ENCODE measurements at regions not wholly inside any gene's neighbourhood (a gene's known extent, or its start where the extent isn't known, plus 50 kb on each side); places are given as distances from the start of the nearest gene placed in this dataset.
"Not testable (repeated sequence)": the region's sequence is repeated elsewhere in the genome, so short reads cannot be mapped to it uniquely, and the experiment has no call there.

GRCh38 chr2:238763471-238763995, 84.4 kb upstream of the TWIST2 start:
- no peak for DNase-seq

GRCh38 chr2:238765590-238765989, 82.3 kb upstream of the TWIST2 start:
- DNase-seq, result no peak

- DNase-seq, result no peak
These were observed 76.7 kb upstream of the TWIST2 start for GRCh38 chr2:238771218-238771617.

- no peak for DNase-seq
These were observed 76.2 kb upstream of the TWIST2 start for GRCh38 chr2:238771639-238772038.

- no peak for DNase-seq
These were observed 75.1 kb upstream of the TWIST2 start for GRCh38 chr2:238772635-238773297.

- DNase-seq, result no peak
These were observed 74.4 kb upstream of the TWIST2 start for GRCh38 chr2:238773472-238773871.

GRCh38 chr2:238774071-238774470, 73.8 kb upstream of the TWIST2 start:
- DNase-seq, result no peak

GRCh38 chr2:238774980-238775509, 72.8 kb upstream of the TWIST2 start:
- DNase-seq, result no peak

GRCh38 chr2:238775591-238775990, 72.3 kb upstream of the TWIST2 start:
- no peak for DNase-seq

- no peak for DNase-seq
These were observed 71.7 kb upstream of the TWIST2 start for GRCh38 chr2:238776003-238776760.

- DNase-seq, result not testable (repeated sequence)
These were observed 71.2 kb upstream of the TWIST2 start for GRCh38 chr2:238776761-238777046.

GRCh38 chr2:238777369-238778067, 70.4 kb upstream of the TWIST2 start:
- no peak for DNase-seq

GRCh38 chr2:238784671-238785527, 63.0 kb upstream of the TWIST2 start:
- DNase-seq, result peak; percentile 61 to 67

GRCh38 chr2:238785528-238785860, 62.4 kb upstream of the TWIST2 start:
- DNase-seq, result no peak

GRCh38 chr2:238786379-238786778, 61.5 kb upstream of the TWIST2 start:
- DNase-seq, result no peak

- no peak for DNase-seq
These were observed 60.9 kb upstream of the TWIST2 start for GRCh38 chr2:238786792-238787490.

- DNase-seq, result no peak
These were observed 60.4 kb upstream of the TWIST2 start for GRCh38 chr2:238787501-238787900.

- DNase-seq, result no peak
These were observed 58.5 kb upstream of the TWIST2 start for GRCh38 chr2:238789317-238789806.

GRCh38 chr2:238790126-238790832, 57.6 kb upstream of the TWIST2 start:
- DNase-seq, result no peak

- no peak for DNase-seq
These were observed 57.1 kb upstream of the TWIST2 start for GRCh38 chr2:238790833-238791230.

GRCh38 chr2:238791354-238791753, 56.5 kb upstream of the TWIST2 start:
- no peak for DNase-seq
